ENCODE measurements at regions not wholly inside any gene's neighbourhood (a gene's known extent, or its start where the extent isn't known, plus 50 kb on each side); places are given as distances from the start of the nearest gene placed in this dataset.
A peak's percentile ranks its signal among the peaks of the same experiment; 100 is the strongest.

DNA sequence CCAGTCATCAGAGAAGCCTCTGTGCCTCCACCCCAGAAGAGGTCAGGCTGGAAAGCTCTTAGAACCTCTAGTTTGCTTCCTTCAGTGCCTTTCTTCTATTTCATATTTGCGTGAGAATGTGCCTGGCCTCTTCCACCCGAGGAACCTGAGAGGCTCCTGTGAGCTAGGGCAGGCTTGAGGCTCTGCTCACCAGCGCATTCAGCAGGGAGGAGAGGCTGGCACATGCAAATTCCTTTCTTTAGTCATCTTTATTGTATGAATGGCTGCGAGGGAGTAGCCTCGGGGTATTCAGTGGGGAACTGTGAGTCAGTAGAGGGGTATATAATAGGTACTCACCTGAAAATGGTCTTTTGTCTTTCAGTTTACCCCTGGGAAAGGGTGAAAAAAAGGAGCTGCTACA lies 268.3 kb downstream of the ABCC12 start:
- H3K4me3 ChIP-seq (ENCODE audit: low read depth, low read length), result no peak overlapping the region
- TF ChIP-seq, protein P1, sequence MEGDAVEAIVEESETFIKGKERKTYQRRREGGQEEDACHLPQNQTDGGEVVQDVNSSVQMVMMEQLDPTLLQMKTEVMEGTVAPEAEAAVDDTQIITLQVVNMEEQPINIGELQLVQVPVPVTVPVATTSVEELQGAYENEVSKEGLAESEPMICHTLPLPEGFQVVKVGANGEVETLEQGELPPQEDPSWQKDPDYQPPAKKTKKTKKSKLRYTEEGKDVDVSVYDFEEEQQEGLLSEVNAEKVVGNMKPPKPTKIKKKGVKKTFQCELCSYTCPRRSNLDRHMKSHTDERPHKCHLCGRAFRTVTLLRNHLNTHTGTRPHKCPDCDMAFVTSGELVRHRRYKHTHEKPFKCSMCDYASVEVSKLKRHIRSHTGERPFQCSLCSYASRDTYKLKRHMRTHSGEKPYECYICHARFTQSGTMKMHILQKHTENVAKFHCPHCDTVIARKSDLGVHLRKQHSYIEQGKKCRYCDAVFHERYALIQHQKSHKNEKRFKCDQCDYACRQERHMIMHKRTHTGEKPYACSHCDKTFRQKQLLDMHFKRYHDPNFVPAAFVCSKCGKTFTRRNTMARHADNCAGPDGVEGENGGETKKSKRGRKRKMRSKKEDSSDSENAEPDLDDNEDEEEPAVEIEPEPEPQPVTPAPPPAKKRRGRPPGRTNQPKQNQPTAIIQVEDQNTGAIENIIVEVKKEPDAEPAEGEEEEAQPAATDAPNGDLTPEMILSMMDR (IDR thresholded peaks at IDR 0.05; ENCODE audit: insufficient read depth, low read length, poor library complexity, severe bottlenecking), result no peak
- DNase-seq (ENCODE audit: low read depth), result peak; percentile 56
- no peaks in the 10 kb centered on the region for H3K36me3 ChIP-seq (ENCODE audit: control insufficient read depth, insufficient read depth, low read length)
- H3K27me3 ChIP-seq (ENCODE audit: control insufficient read depth, insufficient read depth, low read length), result no peaks in the 10 kb centered on the region

DNA sequence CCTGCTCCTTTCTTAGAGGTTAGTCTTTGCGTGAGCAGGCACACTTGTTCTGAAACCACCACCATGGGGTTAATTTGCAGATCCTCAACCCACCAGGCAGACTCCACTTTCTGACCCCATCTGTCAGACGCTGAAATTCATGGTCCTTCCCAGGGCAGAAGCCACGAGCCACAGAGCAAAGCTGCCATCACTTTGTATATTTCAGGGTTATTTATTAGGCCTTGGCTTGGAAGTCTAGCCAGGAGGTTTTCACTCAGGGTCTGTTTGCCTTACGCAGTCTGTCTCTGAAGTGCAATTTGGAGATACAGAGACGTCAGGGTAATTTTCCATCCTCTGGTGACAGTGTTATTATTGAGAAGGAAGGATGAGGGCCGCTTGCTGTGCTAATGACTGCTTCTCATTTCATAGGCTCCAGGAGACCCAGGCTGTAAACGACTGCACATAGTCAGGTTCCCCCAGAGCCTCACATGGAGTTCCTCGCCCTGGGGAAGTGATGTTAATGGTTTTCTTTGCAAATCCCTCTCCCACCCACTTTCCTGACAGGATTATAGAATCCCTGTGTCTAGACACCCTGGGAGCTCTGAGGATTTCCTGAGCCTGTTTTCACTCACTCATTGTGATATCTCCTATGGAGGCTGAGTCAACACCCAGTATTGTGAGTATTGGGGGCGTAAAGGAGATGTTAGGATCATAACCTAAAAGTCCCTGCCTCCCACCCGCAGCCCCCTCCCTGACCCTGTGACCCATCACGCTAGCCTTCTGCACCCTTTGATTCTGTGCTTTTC lies 269.0 kb downstream of the ABCC12 start:
- H3K4me3 ChIP-seq (ENCODE audit: low read depth, low read length), result no peak overlapping the region
- H3K27me3 ChIP-seq (ENCODE audit: control insufficient read depth, insufficient read depth, low read length), result no peaks in the 10 kb centered on the region
- TF ChIP-seq, protein P1 (IDR thresholded peaks at IDR 0.05; ENCODE audit: insufficient read depth, low read length, poor library complexity, severe bottlenecking), result no peak
- DNase-seq (ENCODE audit: low read depth), result no peak
- no peaks in the 10 kb centered on the region for H3K36me3 ChIP-seq (ENCODE audit: control insufficient read depth, insufficient read depth, low read length)

DNA sequence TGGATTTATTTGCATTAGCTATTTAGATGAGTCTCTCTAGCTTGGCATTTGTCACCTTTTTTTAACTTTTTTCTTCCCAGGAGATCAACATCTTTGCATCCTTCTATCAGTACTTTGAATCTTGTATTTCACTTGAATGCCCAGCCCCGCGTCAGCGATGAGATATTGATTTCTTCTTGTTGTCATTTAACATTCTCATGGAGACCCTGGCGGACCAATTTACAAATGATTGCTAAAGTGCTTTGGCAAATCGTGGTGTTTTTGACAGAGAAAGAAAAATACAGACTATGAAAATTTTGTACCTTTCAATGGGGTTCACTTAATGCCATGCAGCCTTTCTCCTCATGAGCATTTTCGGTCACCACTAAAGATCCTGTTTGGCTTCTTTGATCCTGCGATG lies 269.7 kb downstream of the ABCC12 start:
- TF ChIP-seq, protein P1 (IDR thresholded peaks at IDR 0.05; ENCODE audit: insufficient read depth, low read length, poor library complexity, severe bottlenecking), result no peak
- H3K36me3 ChIP-seq (ENCODE audit: control insufficient read depth, insufficient read depth, low read length), result no peaks in the 10 kb centered on the region
- no peaks in the 10 kb centered on the region for H3K27me3 ChIP-seq (ENCODE audit: control insufficient read depth, insufficient read depth, low read length)
- no peak for DNase-seq (ENCODE audit: low read depth)
- H3K4me3 ChIP-seq (ENCODE audit: low read depth, low read length), result no peak overlapping the region

DNA sequence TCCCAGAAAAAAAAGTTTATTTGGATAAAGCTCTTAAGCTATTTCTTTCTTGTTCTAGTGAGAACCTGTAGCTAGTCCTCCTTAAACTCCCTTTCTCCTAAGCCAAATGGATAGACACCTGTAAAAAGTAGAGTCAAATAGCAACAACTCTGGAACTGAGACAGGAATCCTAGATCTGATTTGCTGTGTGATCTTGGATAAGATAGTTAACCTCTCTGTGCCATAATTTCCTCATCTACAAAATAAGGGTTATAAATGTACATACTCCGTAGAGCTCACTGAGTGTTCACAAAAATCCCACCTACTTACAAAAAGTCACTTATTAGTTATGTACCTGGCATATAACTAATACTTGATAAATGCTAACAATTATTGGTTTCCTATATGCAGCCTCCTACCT lies 270.3 kb downstream of the ABCC12 start:
- no peaks in the 10 kb centered on the region for H3K27me3 ChIP-seq (ENCODE audit: control insufficient read depth, insufficient read depth, low read length)
- DNase-seq (ENCODE audit: low read depth), result no peak
- no peak overlapping the region for H3K4me3 ChIP-seq (ENCODE audit: low read depth, low read length)
- TF ChIP-seq, protein P1 (IDR thresholded peaks at IDR 0.05; ENCODE audit: insufficient read depth, low read length, poor library complexity, severe bottlenecking), result no peak
- no peaks in the 10 kb centered on the region for H3K36me3 ChIP-seq (ENCODE audit: control insufficient read depth, insufficient read depth, low read length)

DNA sequence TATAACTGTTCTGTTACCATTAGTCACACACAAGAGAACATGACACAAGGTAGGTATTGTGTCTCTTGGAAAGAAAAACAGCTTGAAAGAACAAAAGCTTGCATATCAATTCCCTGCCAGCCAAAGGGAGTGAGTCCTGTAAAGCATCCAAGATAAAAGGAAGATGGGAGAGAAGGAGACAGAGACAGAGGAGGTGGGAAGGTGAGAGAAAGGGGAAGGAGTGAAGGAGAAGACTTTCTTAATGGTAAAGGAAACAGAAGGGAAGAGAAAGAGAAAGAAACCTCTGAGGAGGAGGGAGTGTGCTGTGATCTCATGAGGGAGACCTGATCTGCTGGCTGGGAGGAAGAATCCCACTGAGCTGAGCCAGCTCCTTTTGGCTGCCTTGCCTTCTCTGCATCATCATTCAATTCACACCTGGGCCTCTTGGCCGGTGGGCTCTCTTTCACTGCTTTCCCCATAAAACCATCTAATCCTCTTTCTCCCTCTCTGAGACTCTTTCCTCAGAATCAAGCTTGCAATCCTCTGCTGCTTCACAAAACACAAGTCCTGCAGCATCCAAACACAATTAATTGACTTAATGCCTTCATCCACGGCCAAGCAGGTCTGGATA lies 271.6 kb downstream of the ABCC12 start:
- TF ChIP-seq, protein P1 (IDR thresholded peaks at IDR 0.05; ENCODE audit: insufficient read depth, low read length, poor library complexity, severe bottlenecking), result no peak
- DNase-seq (ENCODE audit: low read depth), result no peak
- H3K36me3 ChIP-seq (ENCODE audit: control insufficient read depth, insufficient read depth, low read length), result no peaks in the 10 kb centered on the region
- no peak overlapping the region for H3K4me3 ChIP-seq (ENCODE audit: low read depth, low read length)
- H3K27me3 ChIP-seq (ENCODE audit: control insufficient read depth, insufficient read depth, low read length), result no peaks in the 10 kb centered on the region

Measured in kidney epithelial cell (primary cell).